Mesodermal cell (in vitro differentiated cells): ENCODE measurements at regions not wholly inside any gene's neighbourhood (a gene's known extent, or its start where the extent isn't known, plus 50 kb on each side); places are given as distances from the start of the nearest gene placed in this dataset.

Experiments
- H3K27ac ChIP-seq: 2 replicates; pipeline ENCODE4 v1.7.0; 2013; ENCODE audit warnings: mild to moderate bottlenecking, low read depth, low read length, moderate library complexity; ENCODE audit not compliant: severe bottlenecking
- H3K36me3 ChIP-seq: 2 replicates; pipeline ENCODE4 v1.7.1; 2013; ENCODE audit warnings: mild to moderate bottlenecking, low read length, moderate library complexity; ENCODE audit not compliant: control insufficient read depth, insufficient read depth
- H3K4me1 ChIP-seq: one replicate; pipeline ENCODE4 v1.7.1; 2013; ENCODE audit warnings: mild to moderate bottlenecking, low read length; ENCODE audit not compliant: insufficient read depth, control insufficient read depth, poor library complexity, severe bottlenecking
- H3K4me3 ChIP-seq: 2 replicates; pipeline ENCODE4 v1.7.0; 2013; ENCODE audit warnings: low read length, control low read depth, mild to moderate bottlenecking; ENCODE audit not compliant: insufficient read depth, poor library complexity, severe bottlenecking; ENCODE audit errors: extremely low read depth
- H3K9me3 ChIP-seq: 2 replicates; pipeline ENCODE4 v1.7.1; 2013; ENCODE audit warnings: mild to moderate bottlenecking, low read length, moderate library complexity; ENCODE audit not compliant: control insufficient read depth
- WGBS, 2 experiments: methylation state at CpG; one replicate each; pipeline ENCODE4 v1.1.5; 2013; ENCODE audit warnings: missing lambda C conversion rate in 2 of 2; ENCODE audit not compliant: insufficient coverage in 2 of 2; 5-methylcytosine and 5-hydroxymethylcytosine counted together

DNA sequence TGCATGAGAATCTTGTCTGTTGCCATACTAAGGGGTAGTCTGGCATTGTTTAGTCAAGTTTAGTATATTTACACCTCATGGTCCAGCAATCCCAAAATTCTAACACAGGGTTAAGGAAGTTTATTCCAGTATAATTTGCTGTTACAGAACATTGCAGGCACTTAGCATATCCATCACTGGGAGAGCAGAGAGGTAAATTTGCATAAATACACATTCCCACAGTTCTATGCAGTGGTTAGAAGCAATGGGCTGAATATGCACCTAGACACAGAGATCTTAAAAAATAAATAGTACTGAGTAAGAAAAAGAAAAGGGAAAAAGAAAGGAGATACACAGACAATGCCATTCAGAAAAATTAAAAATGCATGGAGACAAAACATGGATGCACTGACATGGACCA, 692.3 kb upstream of the MEF2C start:
- H3K4me3 ChIP-seq: no peak overlapping the region
- no peak overlapping the region for H3K27ac ChIP-seq
- no peaks in the 10 kb centered on the region for H3K9me3 ChIP-seq
- no peaks in the 10 kb centered on the region for H3K36me3 ChIP-seq
- no peaks in the 10 kb centered on the region for H3K4me1 ChIP-seq

DNA sequence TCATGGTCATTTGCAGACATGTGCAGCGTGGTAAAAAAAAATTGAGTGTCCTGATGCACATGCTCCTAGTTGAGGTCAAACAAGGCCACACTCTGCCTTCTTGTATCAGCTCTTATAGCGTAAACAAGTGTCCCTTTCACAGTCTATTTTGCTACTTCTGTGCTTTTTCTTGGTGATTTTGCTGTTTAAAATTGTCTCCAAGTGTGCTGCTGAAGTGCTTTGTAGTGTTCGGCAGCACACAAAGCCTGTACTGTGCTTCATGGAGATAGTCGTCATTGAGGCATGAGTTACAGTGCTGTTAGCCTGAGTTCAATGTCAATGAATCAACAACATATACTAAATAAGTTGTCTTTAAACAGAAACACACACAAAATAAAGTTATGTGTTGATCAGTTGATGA, 690.4 kb upstream of the MEF2C start:
- H3K4me3 ChIP-seq: no peak overlapping the region
- no peaks in the 10 kb centered on the region for H3K36me3 ChIP-seq
- no peaks in the 10 kb centered on the region for H3K9me3 ChIP-seq
- no peaks in the 10 kb centered on the region for H3K4me1 ChIP-seq
- WGBS, 2 experiments: 94 to 100% methylated on average over 1 to 3 of the region's 4 CpGs
- no peak overlapping the region for H3K27ac ChIP-seq

DNA sequence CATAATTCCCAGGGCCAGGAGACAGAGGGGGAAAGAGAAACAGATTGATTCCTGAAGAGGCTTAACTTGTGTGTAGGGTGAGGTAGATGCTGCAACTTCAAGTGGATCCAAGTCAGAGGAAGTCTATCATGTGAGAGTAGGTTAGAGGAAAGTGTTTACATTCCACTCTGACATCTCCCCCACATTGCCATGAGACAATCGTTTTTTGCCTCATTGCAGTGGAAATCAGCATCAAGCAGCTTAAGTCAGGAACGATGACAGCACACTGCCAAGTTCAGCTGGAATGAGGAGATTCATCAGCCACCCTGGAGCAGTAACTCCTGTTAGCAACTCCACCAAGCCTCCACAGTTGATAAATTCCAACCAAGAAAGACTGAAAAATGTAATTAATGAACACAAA, 689.7 kb upstream of the MEF2C start:
- H3K36me3 ChIP-seq: no peaks in the 10 kb centered on the region
- WGBS, 2 experiments: 100% methylated on average over 1 of the region's 2 CpGs; no CpG with 5 or more reads in 1 of the 2 experiments
- H3K9me3 ChIP-seq: no peaks in the 10 kb centered on the region
- no peak overlapping the region for H3K4me3 ChIP-seq
- H3K27ac ChIP-seq: no peak overlapping the region
- H3K4me1 ChIP-seq: no peaks in the 10 kb centered on the region

DNA sequence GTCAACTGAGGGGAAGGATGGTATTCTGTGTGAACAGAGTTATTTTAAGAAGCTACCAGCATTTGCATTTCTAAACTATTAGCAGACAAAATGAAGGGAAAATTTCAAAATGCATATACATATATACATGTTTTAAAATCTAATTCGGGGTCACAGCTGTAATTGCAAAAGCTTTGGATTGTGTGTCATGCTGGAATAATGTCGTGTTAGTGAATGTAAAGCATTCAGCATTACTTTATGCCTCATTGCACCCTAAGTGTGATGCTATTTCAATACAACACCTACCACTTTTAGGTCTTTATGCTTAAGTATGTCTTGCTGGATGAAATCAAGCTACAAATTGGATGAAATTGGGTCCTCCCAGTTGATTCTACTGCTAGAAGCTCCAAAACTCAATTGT, 687.6 kb upstream of the MEF2C start:
- Histone ChIP-seq H3K36me3 (no peaks in the 10 kb centered on the region), H3K9me3 (no peaks in the 10 kb centered on the region), H3K27ac (no peak overlapping the region), H3K4me3 (no peak overlapping the region), H3K4me1 (no peaks in the 10 kb centered on the region)
- no CpG with 5 or more reads among the region's 2 CpGs for WGBS, 2 experiments

DNA sequence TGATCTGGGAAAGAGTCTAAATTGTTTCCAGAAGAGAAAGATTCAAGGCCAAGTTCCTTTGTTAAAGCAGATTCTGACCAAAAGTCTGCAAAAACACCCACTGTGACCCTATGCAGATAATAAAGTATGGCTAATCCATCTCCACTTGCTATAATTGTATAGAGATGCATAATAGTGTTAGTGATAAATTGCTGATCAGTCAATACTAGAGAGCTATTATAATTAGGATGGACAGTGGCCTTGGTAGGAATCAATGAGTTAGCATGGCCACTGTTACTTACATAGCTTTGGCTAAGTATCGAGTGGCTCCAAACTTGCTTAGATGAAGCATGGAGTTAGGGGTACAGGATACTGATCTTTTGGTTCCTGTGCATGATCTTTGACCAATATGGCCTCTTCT, 683.4 kb upstream of the MEF2C start:
- no peaks in the 10 kb centered on the region for H3K9me3 ChIP-seq
- H3K27ac ChIP-seq: no peak overlapping the region
- WGBS, 2 experiments: 86% methylated on average over 1 of the region's 1 CpG; no CpG with 5 or more reads in 1 of the 2 experiments
- no peaks in the 10 kb centered on the region for H3K36me3 ChIP-seq
- no peaks in the 10 kb centered on the region for H3K4me1 ChIP-seq
- no peak overlapping the region for H3K4me3 ChIP-seq

DNA sequence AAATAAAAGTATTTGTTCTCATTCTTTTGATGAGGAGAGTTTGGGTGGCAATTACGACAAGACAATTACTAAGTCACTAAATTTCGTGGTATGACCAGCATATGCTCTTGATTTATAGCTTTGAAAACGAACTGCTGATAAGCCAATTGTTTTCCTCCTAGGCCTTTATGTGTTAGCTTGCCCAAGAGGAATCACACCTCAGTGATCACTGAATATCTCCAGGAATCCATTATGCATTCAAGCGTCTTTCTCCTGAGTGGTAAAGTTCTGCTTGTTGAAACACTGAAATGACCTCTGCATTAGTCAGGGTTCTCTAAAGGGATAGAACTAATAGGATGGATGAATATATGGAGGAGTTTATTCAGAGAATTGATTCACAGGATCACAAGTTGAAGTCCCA, 677.7 kb upstream of the MEF2C start:
- H3K36me3 ChIP-seq: no peaks in the 10 kb centered on the region
- no peaks in the 10 kb centered on the region for H3K9me3 ChIP-seq
- H3K27ac ChIP-seq: no peak overlapping the region
- no peak overlapping the region for H3K4me3 ChIP-seq
- H3K4me1 ChIP-seq: no peaks in the 10 kb centered on the region
- 79 to 87% methylated on average over 2 to 3 of the region's 4 CpGs for WGBS, 2 experiments

DNA sequence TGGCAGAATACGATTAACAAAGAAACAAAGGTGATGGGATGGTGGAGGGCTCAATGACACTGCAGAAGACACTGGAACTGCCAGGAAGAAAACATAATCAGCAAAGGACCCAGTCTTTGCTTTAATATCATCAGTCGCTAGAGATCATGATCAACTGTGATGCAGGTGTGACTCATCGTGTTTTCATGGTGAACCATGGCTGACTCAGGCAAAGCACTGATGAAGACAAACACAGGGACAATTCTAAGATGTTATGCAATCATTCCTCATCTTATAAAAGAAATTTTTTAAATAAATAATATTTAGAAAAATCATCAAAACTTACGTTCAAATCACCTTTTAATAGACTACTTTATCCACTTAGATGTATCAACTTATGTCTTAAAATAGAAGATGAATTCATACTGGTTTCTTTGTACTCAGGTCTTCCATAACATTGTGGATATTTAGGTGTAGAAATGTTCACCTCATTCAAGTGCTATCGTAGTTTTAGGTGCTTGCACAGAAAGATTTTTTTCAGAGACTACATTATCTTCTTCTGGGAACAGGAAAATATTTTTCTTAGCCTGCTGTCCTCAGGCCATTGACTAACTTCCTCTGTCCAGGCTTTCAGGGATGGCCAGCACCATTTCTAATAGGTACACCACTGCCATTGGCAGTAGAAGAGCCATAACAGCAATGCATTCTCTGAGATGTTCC, 673.4 kb upstream of the MEF2C start:
- no peak overlapping the region for H3K4me3 ChIP-seq
- H3K9me3 ChIP-seq: no peaks in the 10 kb centered on the region
- H3K36me3 ChIP-seq: no peaks in the 10 kb centered on the region
- no peaks in the 10 kb centered on the region for H3K4me1 ChIP-seq
- no peak overlapping the region for H3K27ac ChIP-seq
- 93 to 94% methylated on average over 2 to 3 of the region's 5 CpGs for WGBS, 2 experiments

DNA sequence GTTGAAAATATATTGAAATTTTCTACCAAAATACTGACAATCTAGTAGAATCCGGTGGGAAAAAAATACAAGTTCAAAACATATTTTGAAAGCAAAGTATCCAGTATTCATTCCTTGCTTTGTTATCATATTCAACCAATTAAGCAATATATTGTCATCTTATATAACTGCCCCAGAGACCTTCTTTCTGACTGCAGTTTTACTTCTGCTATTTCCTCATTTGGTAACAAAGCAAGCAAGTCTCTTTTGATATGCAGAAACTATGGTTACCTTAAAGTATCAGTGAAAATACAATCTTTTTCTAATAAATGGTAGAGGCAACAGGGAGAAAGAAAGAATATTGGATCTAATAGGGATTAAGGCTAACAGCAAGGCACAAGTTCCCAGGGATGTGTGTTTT, 663.7 kb upstream of the MEF2C start:
- Histone ChIP-seq H3K4me1 (no peaks in the 10 kb centered on the region), H3K9me3 (no peaks in the 10 kb centered on the region), H3K36me3 (no peaks in the 10 kb centered on the region), H3K27ac (no peak overlapping the region), H3K4me3 (no peak overlapping the region)
- WGBS, 2 experiments: 100% methylated on average over 1 of the region's 1 CpG; no CpG with 5 or more reads in 1 of the 2 experiments

DNA sequence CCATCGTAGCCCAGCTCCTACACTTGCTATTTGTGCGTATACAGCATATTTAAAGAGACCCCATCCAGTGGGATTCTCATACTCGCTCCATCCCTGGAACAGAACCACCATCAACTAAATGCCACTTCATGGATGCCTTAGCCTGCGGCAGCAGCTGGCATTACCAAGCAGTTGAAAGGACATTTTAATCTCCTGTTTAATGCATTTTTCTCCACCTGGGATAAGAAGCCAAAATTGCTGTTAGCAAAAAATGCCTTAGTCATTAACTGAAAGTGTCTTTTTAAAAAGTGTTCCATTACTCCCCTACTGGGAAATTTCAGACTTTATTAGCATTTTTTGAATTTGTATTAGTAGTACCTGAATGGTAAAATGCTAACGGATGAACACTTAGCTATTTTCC, 662.6 kb upstream of the MEF2C start:
- Histone ChIP-seq H3K9me3 (no peaks in the 10 kb centered on the region), H3K36me3 (no peaks in the 10 kb centered on the region), H3K27ac (no peak overlapping the region), H3K4me1 (no peaks in the 10 kb centered on the region), H3K4me3 (no peak overlapping the region)
- WGBS, 2 experiments: 89 to 98% methylated on average over 4 of the region's 5 CpGs

DNA sequence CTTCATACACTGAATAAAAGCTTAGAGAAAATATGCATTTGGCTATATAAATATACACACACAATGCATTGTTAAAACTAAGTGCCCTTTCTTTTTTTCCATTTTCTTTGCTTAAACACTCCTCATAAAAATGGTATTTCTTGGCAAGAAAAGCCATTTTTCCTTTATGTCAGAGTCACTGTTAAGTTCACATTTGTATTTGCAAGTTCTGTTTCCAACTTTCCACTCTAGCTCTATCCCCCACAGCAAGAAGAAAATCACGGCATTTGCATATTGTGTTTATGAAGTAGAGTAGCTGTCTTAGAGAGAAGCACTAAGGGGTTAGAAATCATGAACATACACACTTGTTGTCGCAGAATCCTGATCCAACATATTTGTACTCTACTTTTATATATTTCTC, 662.1 kb upstream of the MEF2C start:
- Histone ChIP-seq H3K4me1 (no peaks in the 10 kb centered on the region), H3K4me3 (no peak overlapping the region), H3K27ac (no peak overlapping the region), H3K9me3 (no peaks in the 10 kb centered on the region), H3K36me3 (no peaks in the 10 kb centered on the region)
- WGBS, 2 experiments: no CpG with 5 or more reads among the region's 2 CpGs

DNA sequence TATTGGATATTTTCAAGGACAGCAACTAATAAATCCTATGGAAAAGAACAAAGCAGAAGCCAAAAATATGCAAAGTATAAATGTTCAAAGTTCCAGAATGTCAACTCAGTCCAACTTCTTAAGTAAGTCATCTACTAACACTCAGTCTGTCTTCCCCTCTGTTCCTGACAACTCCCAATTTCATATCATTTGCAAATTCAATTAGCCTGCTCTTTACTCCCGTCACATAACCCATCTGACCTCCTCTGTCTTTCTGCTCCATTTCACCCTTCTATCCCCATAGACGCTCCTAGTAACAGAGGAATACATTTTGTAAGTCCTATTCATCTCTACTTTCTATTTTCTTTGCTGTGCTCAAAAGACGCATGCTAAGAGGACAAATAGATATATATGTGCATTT, 659.8 kb upstream of the MEF2C start:
- H3K4me3 ChIP-seq: no peak overlapping the region
- no peaks in the 10 kb centered on the region for H3K4me1 ChIP-seq
- no peaks in the 10 kb centered on the region for H3K9me3 ChIP-seq
- 95 to 100% methylated on average over 2 of the region's 3 CpGs for WGBS, 2 experiments
- no peak overlapping the region for H3K27ac ChIP-seq
- H3K36me3 ChIP-seq: no peaks in the 10 kb centered on the region
